Colon (tissue), 2 donors: ENCODE measurements at regions not wholly inside any gene's neighbourhood (a gene's known extent, or its start where the extent isn't known, plus 50 kb on each side); places are given as distances from the start of the nearest gene placed in this dataset.
A peak's percentile ranks its signal among the peaks of the same experiment; 100 is the strongest.

Experiments used
- FAIRE-seq: peaks from 2 replicates; lab custom pipeline; 2012; peaks lifted over from hg19 to GRCh38; lab: Jason Lieb, UNC
- donor health status: control.
- donor health status: control.

GRCh38 chr12:66964629-66965028 is 285.8 kb upstream of the GRIP1 start:
- no peak for FAIRE-seq

- FAIRE-seq, result no peak
Observed at GRCh38 chr12:66965621-66966020, 286.7 kb upstream of the GRIP1 start.

GRCh38 chr12:66971816-66972215 is 292.9 kb upstream of the GRIP1 start:
- no peak for FAIRE-seq

- FAIRE-seq, result no peak
Observed at GRCh38 chr12:66976526-66976925, 292.6 kb upstream of the CAND1 start.

GRCh38 chr12:66978802-66979201 is 290.4 kb upstream of the CAND1 start:
- no peak for FAIRE-seq

- no peak for FAIRE-seq
Observed at GRCh38 chr12:66979251-66979650, 289.9 kb upstream of the CAND1 start.

GRCh38 chr12:66984077-66984476 is 285.1 kb upstream of the CAND1 start:
- no peak for FAIRE-seq

- no peak for FAIRE-seq
Observed at GRCh38 chr12:66984962-66985361, 284.2 kb upstream of the CAND1 start.

- FAIRE-seq, result no peak
Observed at GRCh38 chr12:66999141-66999540, 270.0 kb upstream of the CAND1 start.

GRCh38 chr12:67001251-67001650 is 267.9 kb upstream of the CAND1 start:
- no peak for FAIRE-seq

- FAIRE-seq, result no peak
Observed at GRCh38 chr12:67002720-67003119, 266.4 kb upstream of the CAND1 start.

- no peak for FAIRE-seq
Observed at GRCh38 chr12:67006610-67007009, 262.5 kb upstream of the CAND1 start.

GRCh38 chr12:67014642-67015041 is 254.5 kb upstream of the CAND1 start:
- peak; percentile 5 for FAIRE-seq

GRCh38 chr12:67018105-67018504 is 251.1 kb upstream of the CAND1 start:
- FAIRE-seq, result no peak

GRCh38 chr12:67019070-67019469 is 250.1 kb upstream of the CAND1 start:
- no peak for FAIRE-seq

GRCh38 chr12:67025543-67026114 is 243.5 kb upstream of the CAND1 start:
- no peak for FAIRE-seq

- FAIRE-seq, result no peak
Observed at GRCh38 chr12:67026487-67027246, 242.5 kb upstream of the CAND1 start.

GRCh38 chr12:67028529-67028928 is 240.6 kb upstream of the CAND1 start:
- no peak for FAIRE-seq

GRCh38 chr12:67034110-67034879 is 234.9 kb upstream of the CAND1 start:
- FAIRE-seq, result no peak

- FAIRE-seq, result no peak
Observed at GRCh38 chr12:67035121-67035520, 234.0 kb upstream of the CAND1 start.

GRCh38 chr12:67038486-67038885 is 230.7 kb upstream of the CAND1 start:
- FAIRE-seq, result no peak

- no peak for FAIRE-seq
Observed at GRCh38 chr12:67039995-67040860, 228.9 kb upstream of the CAND1 start.

GRCh38 chr12:67040861-67041137 is 228.4 kb upstream of the CAND1 start:
- no peak for FAIRE-seq
